AG10803 (cell line): ENCODE measurements at regions not wholly inside any gene's neighbourhood (a gene's known extent, or its start where the extent isn't known, plus 50 kb on each side); places are given as distances from the start of the nearest gene placed in this dataset.
"Not testable (repeated sequence)": the region's sequence is repeated elsewhere in the genome, so short reads cannot be mapped to it uniquely, and the experiment has no call there.

ENCODE experiments used
- DNase-seq: peaks from one replicate; pipeline ENCODE4 v3.0.0; 2010; ENCODE audit warnings: low read depth
- H3K4me3 ChIP-seq: 2 replicates; pipeline ENCODE4 v1.5.1; 2011; ENCODE audit warnings: mild to moderate bottlenecking, low read length, control low read depth
- CTCF ChIP-seq: conservative IDR thresholded peaks from 2 replicates; pipeline ENCODE4 v1.5.1; 2011; ENCODE audit warnings: mild to moderate bottlenecking, low read length, control low read depth, inconsistent platforms

GRCh38 chr3:90076136-90076535 is 968.7 kb downstream of the EPHA3 start:
- no peak for DNase-seq
- TF ChIP-seq CTCF = no peak
- H3K4me3 ChIP-seq = no peak overlapping the region

- no peak for DNase-seq
- no peak overlapping the region for H3K4me3 ChIP-seq
- TF ChIP-seq CTCF = no peak
Observed at GRCh38 chr3:90080988-90081387, 973.6 kb downstream of the EPHA3 start.

- H3K4me3 ChIP-seq, DNase-seq: not testable (repeated sequence)
Observed at GRCh38 chr3:90086297-90086696, 978.9 kb downstream of the EPHA3 start.

- H3K4me3 ChIP-seq = no peak overlapping the region
- no peak for DNase-seq
- TF ChIP-seq CTCF = no peak
Observed at GRCh38 chr3:90087703-90088102, 980.3 kb downstream of the EPHA3 start.

- H3K4me3 ChIP-seq = no peak overlapping the region
- peak; percentile 12 for DNase-seq
- TF ChIP-seq CTCF = peak; percentile 50
Observed at GRCh38 chr3:90091549-90091948, 984.1 kb downstream of the EPHA3 start.

GRCh38 chr3:90092994-90093393 is 985.6 kb downstream of the EPHA3 start:
- TF ChIP-seq CTCF = peak; percentile 48
- no peak overlapping the region for H3K4me3 ChIP-seq
- peak; percentile 3 for DNase-seq

- no peak overlapping the region for H3K4me3 ChIP-seq
- DNase-seq = no peak
- TF ChIP-seq CTCF = no peak
Observed at GRCh38 chr3:90095811-90096210, 988.4 kb downstream of the EPHA3 start.

- DNase-seq = no peak
- no peak overlapping the region for H3K4me3 ChIP-seq
- TF ChIP-seq CTCF = no peak
Observed at GRCh38 chr3:90099493-90099892, 992.1 kb downstream of the EPHA3 start.
